ENCODE measurements at regions not wholly inside any gene's neighbourhood (a gene's known extent, or its start where the extent isn't known, plus 50 kb on each side); places are given as distances from the start of the nearest gene placed in this dataset.

- Histone ChIP-seq H3K27me3 (replicated peaks) (no peaks in the 10 kb centered on the region), H3K36me3 (no peaks in the 10 kb centered on the region), H3K4me3 (no peak overlapping the region), H3K27ac (no peak overlapping the region), H3K4me1 (replicated peaks) (peaks cover 30% of the 10 kb centered on the region), H3K9me3 (replicated peaks) (no peaks in the 10 kb centered on the region; the same call in 1 of the 2 replicates)
- peak in 1 of 2 experiments; percentile 31 for DNase-seq (ENCODE audit: low read depth in 1 of 2, low spot score in 2 of 2)
Observed at GRCh38 chr9:95645992-95646391, 129.2 kb upstream of the PTCH1 start.

- DNase-seq (ENCODE audit: low read depth in 1 of 2, low spot score in 2 of 2) = no peak
- Histone ChIP-seq H3K4me1 (replicated peaks) (peaks cover 26% of the 10 kb centered on the region), H3K27ac (no peak overlapping the region), H3K9me3 (replicated peaks) (no peaks in the 10 kb centered on the region; the same call in 1 of the 2 replicates), H3K36me3 (no peaks in the 10 kb centered on the region), H3K27me3 (replicated peaks) (no peaks in the 10 kb centered on the region), H3K4me3 (no peak overlapping the region)
Observed at GRCh38 chr9:95645579-95645978, 128.8 kb upstream of the PTCH1 start.

GRCh38 chr9:95644377-95644776 is 127.6 kb upstream of the PTCH1 start:
- Histone ChIP-seq H3K9me3 (replicated peaks) (no peaks in the 10 kb centered on the region; the same call in 1 of the 2 replicates), H3K4me1 (replicated peaks) (peaks cover 16% of the 10 kb centered on the region), H3K4me3 (no peak overlapping the region), H3K36me3 (no peaks in the 10 kb centered on the region), H3K27ac (no peak overlapping the region), H3K27me3 (replicated peaks) (no peaks in the 10 kb centered on the region)
- DNase-seq (ENCODE audit: low read depth in 1 of 2, low spot score in 2 of 2) = no peak

GRCh38 chr9:95643619-95644018 is 126.8 kb upstream of the PTCH1 start:
- Histone ChIP-seq H3K4me1 (replicated peaks) (peaks cover 13% of the 10 kb centered on the region), H3K9me3 (replicated peaks) (no peaks in the 10 kb centered on the region; the same call in 1 of the 2 replicates), H3K27me3 (replicated peaks) (no peaks in the 10 kb centered on the region), H3K4me3 (no peak overlapping the region), H3K27ac (no peak overlapping the region), H3K36me3 (no peaks in the 10 kb centered on the region)
- no peak for DNase-seq (ENCODE audit: low read depth in 1 of 2, low spot score in 2 of 2)

GRCh38 chr9:95642189-95642588 is 125.4 kb upstream of the PTCH1 start:
- H3K4me3 ChIP-seq = no peak overlapping the region
- no peak for DNase-seq (ENCODE audit: low read depth in 1 of 2, low spot score in 2 of 2)
- H3K9me3 ChIP-seq (replicated peaks) = no peaks in the 10 kb centered on the region; the same call in none of the 2 replicates
- peaks cover 14% of the 10 kb centered on the region for H3K4me1 ChIP-seq (replicated peaks)
- H3K36me3 ChIP-seq = no peaks in the 10 kb centered on the region
- H3K27me3 ChIP-seq (replicated peaks) = no peaks in the 10 kb centered on the region
- no peak overlapping the region for H3K27ac ChIP-seq

GRCh38 chr9:95641586-95641985 is 124.8 kb upstream of the PTCH1 start:
- Histone ChIP-seq H3K27ac (no peak overlapping the region), H3K36me3 (no peaks in the 10 kb centered on the region), H3K27me3 (replicated peaks) (no peaks in the 10 kb centered on the region), H3K4me1 (replicated peaks) (peaks cover 18% of the 10 kb centered on the region), H3K9me3 (replicated peaks) (no peaks in the 10 kb centered on the region; the same call in none of the 2 replicates), H3K4me3 (no peak overlapping the region)
- DNase-seq (ENCODE audit: low read depth in 1 of 2, low spot score in 2 of 2) = no peak

- no peak for DNase-seq (ENCODE audit: low read depth in 1 of 2, low spot score in 2 of 2)
- H3K36me3 ChIP-seq = no peaks in the 10 kb centered on the region
- peaks cover 17% of the 10 kb centered on the region for H3K4me1 ChIP-seq (replicated peaks)
- H3K27ac ChIP-seq = no peak overlapping the region
- no peaks in the 10 kb centered on the region; the same call in 1 of the 2 replicates for H3K9me3 ChIP-seq (replicated peaks)
- H3K4me3 ChIP-seq = no peak overlapping the region
- H3K27me3 ChIP-seq (replicated peaks) = no peaks in the 10 kb centered on the region
Observed at GRCh38 chr9:95640336-95640735, 123.6 kb upstream of the PTCH1 start.

- Histone ChIP-seq H3K9me3 (replicated peaks) (no peaks in the 10 kb centered on the region; the same call in 1 of the 2 replicates), H3K27ac (no peak overlapping the region), H3K36me3 (no peaks in the 10 kb centered on the region), H3K27me3 (replicated peaks) (no peaks in the 10 kb centered on the region), H3K4me3 (no peak overlapping the region), H3K4me1 (replicated peaks) (peaks cover 14% of the 10 kb centered on the region)
- peak in 1 of 2 experiments; percentile 47 for DNase-seq (ENCODE audit: low read depth in 1 of 2, low spot score in 2 of 2)
Observed at GRCh38 chr9:95635986-95636671, 119.4 kb upstream of the PTCH1 start.

- no peaks in the 10 kb centered on the region for H3K27me3 ChIP-seq (replicated peaks)
- no peaks in the 10 kb centered on the region; the same call in 1 of the 2 replicates for H3K9me3 ChIP-seq (replicated peaks)
- H3K4me1 ChIP-seq (replicated peaks) = peaks cover 14% of the 10 kb centered on the region
- no peaks in the 10 kb centered on the region for H3K36me3 ChIP-seq
- no peak overlapping the region for H3K27ac ChIP-seq
- no peak for DNase-seq (ENCODE audit: low read depth in 1 of 2, low spot score in 2 of 2)
- no peak overlapping the region for H3K4me3 ChIP-seq
Observed at GRCh38 chr9:95634536-95634935, 117.8 kb upstream of the PTCH1 start.

GRCh38 chr9:95634114-95634513 is 117.3 kb upstream of the PTCH1 start:
- Histone ChIP-seq H3K9me3 (replicated peaks) (no peaks in the 10 kb centered on the region; the same call in 1 of the 2 replicates), H3K36me3 (no peaks in the 10 kb centered on the region), H3K4me1 (replicated peaks) (peaks cover 14% of the 10 kb centered on the region), H3K4me3 (no peak overlapping the region), H3K27me3 (replicated peaks) (no peaks in the 10 kb centered on the region), H3K27ac (no peak overlapping the region)
- DNase-seq (ENCODE audit: low read depth in 1 of 2, low spot score in 2 of 2) = no peak

- no peak overlapping the region; the same call in 1 of the 2 replicates for H3K27ac ChIP-seq
- DNase-seq (ENCODE audit: low read depth in 1 of 2, low spot score in 2 of 2) = no peak
- H3K27me3 ChIP-seq (replicated peaks) = no peaks in the 10 kb centered on the region
- H3K4me3 ChIP-seq = no peak overlapping the region
- H3K36me3 ChIP-seq = no peaks in the 10 kb centered on the region
- peaks cover 33% of the 10 kb centered on the region for H3K4me1 ChIP-seq (replicated peaks)
- no peaks in the 10 kb centered on the region for H3K9me3 ChIP-seq (replicated peaks)
Observed at GRCh38 chr9:95629585-95629984, 112.8 kb upstream of the PTCH1 start.

- no peaks in the 10 kb centered on the region for H3K36me3 ChIP-seq
- peak overlapping the region; percentile 91 for H3K27ac ChIP-seq
- H3K4me3 ChIP-seq = no peak overlapping the region
- H3K27me3 ChIP-seq (replicated peaks) = no peaks in the 10 kb centered on the region
- H3K4me1 ChIP-seq (replicated peaks) = peaks cover 49% of the 10 kb centered on the region
- DNase-seq (ENCODE audit: low read depth in 1 of 2, low spot score in 2 of 2) = peak; percentile 82 to 91
- H3K9me3 ChIP-seq (replicated peaks) = no peaks in the 10 kb centered on the region
Observed at GRCh38 chr9:95627802-95628201, 111.0 kb upstream of the PTCH1 start.

GRCh38 chr9:95626885-95627558 is 110.3 kb upstream of the PTCH1 start:
- H3K9me3 ChIP-seq (replicated peaks) = no peaks in the 10 kb centered on the region
- peak overlapping the region; percentile 91 for H3K27ac ChIP-seq
- no peak overlapping the region for H3K4me3 ChIP-seq
- H3K27me3 ChIP-seq (replicated peaks) = no peaks in the 10 kb centered on the region
- H3K4me1 ChIP-seq (replicated peaks) = peaks cover 50% of the 10 kb centered on the region
- H3K36me3 ChIP-seq = no peaks in the 10 kb centered on the region
- DNase-seq (ENCODE audit: low read depth in 1 of 2, low spot score in 2 of 2) = peak; percentile 38 to 67

- Histone ChIP-seq H3K27ac (peak overlapping the region; percentile 91), H3K4me1 (replicated peaks) (peaks cover 50% of the 10 kb centered on the region), H3K27me3 (replicated peaks) (no peaks in the 10 kb centered on the region), H3K36me3 (no peaks in the 10 kb centered on the region), H3K9me3 (replicated peaks) (no peaks in the 10 kb centered on the region), H3K4me3 (no peak overlapping the region)
- DNase-seq (ENCODE audit: low read depth in 1 of 2, low spot score in 2 of 2) = no peak
Observed at GRCh38 chr9:95626341-95626740, 109.6 kb upstream of the PTCH1 start.
